Erythroblast (primary cell): ENCODE measurements at regions not wholly inside any gene's neighbourhood (a gene's known extent, or its start where the extent isn't known, plus 50 kb on each side); places are given as distances from the start of the nearest gene placed in this dataset.
"Not testable (repeated sequence)": the region's sequence is repeated elsewhere in the genome, so short reads cannot be mapped to it uniquely, and the experiment has no call there.

ENCODE experiments used
- DNase-seq, 2 experiments: peaks; one replicate each; lab custom pipeline; 2025; lab: John Stamatoyannopoulos, UW
- GATA1 ChIP-seq: IDR thresholded peaks from 2 replicates; pipeline ENCODE4 v1.6.1; 2011; ENCODE audit warnings: low read depth, mild to moderate bottlenecking, control low read depth, low read length, moderate library complexity
- POLR2A ChIP-seq: IDR thresholded peaks from 2 replicates; pipeline ENCODE4 v1.6.1; 2011; ENCODE audit warnings: mild to moderate bottlenecking, low read length

- TF ChIP-seq POLR2A (no peak), GATA1 (no peak)
- DNase-seq: no peak
These were observed 236.1 kb upstream of the MEIS1 start for GRCh38 chr2:66198873-66199272.

DNA sequence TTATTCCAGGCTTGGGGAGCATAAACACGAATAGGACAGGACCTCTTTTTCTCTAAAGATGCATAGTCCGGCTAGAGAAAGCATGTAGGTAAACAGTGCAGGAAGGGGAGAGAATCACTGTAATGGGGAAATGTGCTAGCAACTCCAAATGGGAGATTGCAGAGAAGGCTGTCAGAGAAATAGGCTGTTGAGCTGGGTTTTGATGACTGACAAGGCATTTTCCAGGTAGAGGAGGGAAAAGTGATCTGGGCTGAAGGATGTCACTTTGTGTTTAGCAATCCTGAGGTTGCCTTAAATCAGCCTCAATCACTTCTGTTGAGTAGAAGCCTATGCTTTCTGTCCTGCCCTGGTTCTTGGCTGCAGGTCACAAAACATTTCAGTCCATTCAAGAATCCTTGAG, 242.0 kb upstream of the MEIS1 start:
- DNase-seq: no peak
- TF ChIP-seq POLR2A (no peak), GATA1 (no peak)

DNA sequence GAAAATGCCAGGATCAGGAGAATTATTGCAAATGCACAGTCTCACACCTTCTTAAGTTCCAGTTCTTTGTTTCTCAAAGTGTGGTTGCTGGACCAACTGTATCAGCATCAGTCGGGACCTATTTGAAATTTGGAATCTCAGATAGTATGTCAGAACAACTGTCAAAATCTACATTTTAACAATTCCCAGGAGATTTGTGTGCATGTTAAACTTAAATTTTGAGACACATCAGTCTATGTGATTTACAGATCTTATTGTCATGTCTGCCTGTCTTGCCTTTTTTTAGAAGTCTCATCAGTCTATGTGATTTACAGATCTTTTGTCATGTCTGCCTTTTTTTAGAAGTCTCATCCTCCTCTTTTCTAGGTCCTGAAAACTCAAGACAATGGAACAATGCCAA, 243.6 kb upstream of the MEIS1 start:
- DNase-seq: no peak
- TF ChIP-seq POLR2A (no peak), GATA1 (no peak)

DNA sequence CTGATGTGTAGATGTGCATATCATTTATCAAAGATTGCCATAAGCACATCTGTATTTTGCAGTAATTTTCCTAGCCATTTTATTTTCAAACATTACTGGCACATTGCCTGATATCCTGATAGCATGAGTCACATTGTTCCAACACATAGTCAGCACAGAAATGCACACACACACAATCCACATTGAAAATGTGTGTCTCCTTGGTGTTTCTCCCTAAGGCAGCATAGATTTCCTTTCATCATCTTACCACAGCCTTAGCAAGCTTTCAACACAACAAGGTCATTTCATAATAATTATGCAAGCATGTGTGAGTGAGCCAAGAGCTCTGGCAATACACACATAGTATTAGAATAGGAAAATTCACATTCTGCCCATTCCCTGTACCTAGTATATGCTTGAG, 245.4 kb upstream of the MEIS1 start:
- DNase-seq: no peak
- no peak for TF ChIP-seq POLR2A
- TF ChIP-seq GATA1: no peak

- DNase-seq: no peak
- TF ChIP-seq POLR2A (no peak), GATA1 (no peak)
These were observed 248.4 kb upstream of the MEIS1 start for GRCh38 chr2:66186537-66186936.

DNA sequence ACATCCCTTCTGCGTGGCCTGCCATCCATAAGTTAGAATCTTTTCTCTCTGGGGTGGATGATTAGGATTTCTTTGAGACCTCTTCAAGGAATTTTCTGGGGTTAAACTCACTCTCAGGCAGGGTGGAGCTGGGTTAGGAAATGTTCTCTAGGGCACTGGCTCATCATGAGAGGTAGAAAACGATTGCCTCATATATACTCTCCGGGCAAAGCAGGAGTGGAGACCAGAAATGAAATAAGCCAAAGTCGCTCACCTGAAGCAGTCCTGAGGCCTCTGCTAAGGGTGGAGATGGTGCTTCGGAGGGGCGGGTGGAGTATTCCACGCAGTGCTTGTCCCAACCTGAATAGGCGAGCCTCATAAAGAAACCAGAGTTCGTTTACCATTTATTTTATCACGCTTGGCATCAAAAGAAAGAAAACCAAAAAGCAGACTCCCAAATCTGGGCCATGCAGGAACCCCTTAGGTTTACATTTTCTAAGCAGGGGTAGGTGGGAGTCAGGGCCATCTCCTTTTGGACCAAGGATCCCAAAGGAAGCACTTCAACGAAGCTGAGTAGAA, 249.3 kb upstream of the MEIS1 start:
- no peak for DNase-seq
- TF ChIP-seq POLR2A: no peak
- no peak for TF ChIP-seq GATA1

GRCh38 chr2:66177128-66177796, 257.7 kb upstream of the MEIS1 start:
- not testable (repeated sequence) for DNase-seq

- TF ChIP-seq GATA1: no peak
- TF ChIP-seq POLR2A: no peak
- DNase-seq: no peak
These were observed 260.4 kb upstream of the MEIS1 start for GRCh38 chr2:66174491-66174890.

DNA sequence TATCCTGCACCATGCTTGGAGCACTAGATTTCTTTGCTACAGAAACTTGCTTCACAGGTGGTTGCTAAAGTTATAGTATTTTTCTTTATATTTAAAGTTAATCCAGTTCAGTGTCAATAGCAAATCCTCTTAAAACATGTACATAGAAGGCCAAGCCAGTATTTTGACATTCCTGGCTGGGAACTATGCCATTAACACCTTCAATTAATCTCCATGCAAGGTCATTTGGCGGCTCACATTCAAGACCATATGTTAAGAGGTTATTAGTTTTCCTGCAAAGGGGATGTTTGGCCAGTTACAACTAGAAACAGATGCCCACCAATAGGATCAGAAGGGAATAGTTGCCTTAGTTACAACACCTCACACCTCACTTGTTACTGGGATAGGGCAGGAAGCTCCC, 261.3 kb upstream of the MEIS1 start:
- TF ChIP-seq POLR2A (no peak), GATA1 (no peak)
- no peak for DNase-seq

DNA sequence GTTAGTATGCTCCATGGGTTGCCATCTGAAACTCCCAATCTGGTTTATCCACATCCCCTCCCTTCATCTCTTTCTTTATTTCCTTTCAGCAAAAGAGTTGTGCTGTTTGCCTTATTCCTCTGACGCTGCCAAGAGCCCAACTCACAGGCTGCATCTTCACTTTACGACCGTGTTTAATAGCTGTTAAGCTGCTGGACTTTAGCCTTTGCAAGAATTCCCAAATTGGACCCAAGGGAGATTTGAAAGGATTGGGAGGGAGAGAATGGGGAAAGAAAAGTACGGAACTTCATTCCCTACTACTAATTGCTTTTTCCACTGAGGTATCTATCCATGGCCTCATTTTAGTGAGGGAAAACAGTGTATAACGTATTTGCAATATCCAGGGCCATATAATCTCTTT, 263.4 kb upstream of the MEIS1 start:
- DNase-seq: no peak
- TF ChIP-seq GATA1: no peak

GRCh38 chr2:66170744-66171330, 264.1 kb upstream of the MEIS1 start:
- TF ChIP-seq POLR2A (no peak), GATA1 (no peak)
- no peak for DNase-seq

DNA sequence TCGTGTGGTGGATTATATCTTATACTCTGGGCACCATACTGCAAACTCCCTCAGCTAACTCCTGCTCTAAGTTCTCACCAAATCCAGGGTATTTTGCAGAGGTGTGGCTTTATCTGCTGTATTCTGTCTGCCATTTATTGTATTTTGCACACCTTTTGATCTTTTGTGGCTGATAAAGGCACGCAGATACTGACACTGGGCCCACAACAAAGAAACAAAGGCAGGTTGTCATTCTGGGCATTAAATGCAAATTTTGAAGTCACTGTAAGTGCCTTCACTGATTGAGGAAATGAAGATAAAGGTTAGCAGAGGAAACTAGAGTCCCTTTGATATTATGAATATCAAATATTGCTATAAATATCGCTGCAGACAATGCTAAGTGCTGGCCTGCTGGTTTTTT, 265.8 kb upstream of the MEIS1 start:
- DNase-seq: no peak
- TF ChIP-seq POLR2A: no peak
- TF ChIP-seq GATA1: no peak

GRCh38 chr2:66164470-66164869, 270.5 kb upstream of the MEIS1 start:
- TF ChIP-seq POLR2A (no peak), GATA1 (no peak)

GRCh38 chr2:66156171-66156570, 278.8 kb upstream of the MEIS1 start:
- TF ChIP-seq GATA1 (no peak), POLR2A (no peak)
- DNase-seq: no peak

More at GRCh38 chr2:66164470-66164869, 270.5 kb upstream of the MEIS1 start:
- DNase-seq: no peak

GRCh38 chr2:66153941-66154340, 281.0 kb upstream of the MEIS1 start:
- no peak for DNase-seq
- TF ChIP-seq GATA1 (no peak), POLR2A (no peak)
